ENCODE measurements at regions not wholly inside any gene's neighbourhood (a gene's known extent, or its start where the extent isn't known, plus 50 kb on each side); places are given as distances from the start of the nearest gene placed in this dataset.

DNA sequence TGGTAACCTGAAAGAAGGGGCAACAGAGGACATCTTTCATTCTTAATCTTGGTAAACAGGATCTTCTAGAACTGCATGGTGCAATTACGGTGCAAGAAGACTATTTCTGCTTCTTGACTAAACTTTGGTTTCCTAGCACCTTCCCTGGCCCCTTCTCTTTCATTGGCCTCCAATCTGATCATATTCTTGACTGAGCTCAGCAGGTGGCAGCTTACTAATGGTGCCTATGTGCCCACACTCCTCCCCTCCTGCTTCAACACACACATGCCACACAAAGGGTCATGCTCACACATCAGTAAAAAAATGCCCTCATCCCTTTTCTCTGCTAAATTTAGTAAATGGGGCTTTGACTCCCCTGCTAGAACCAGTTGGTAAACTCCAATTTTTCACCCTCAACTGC lies 400.5 kb upstream of the MAOA start:
- TF ChIP-seq ZFP3 (CRISPR knock-in tag; IDR thresholded peaks at IDR 0.05), result no peak
- TF ChIP-seq, protein P1, sequence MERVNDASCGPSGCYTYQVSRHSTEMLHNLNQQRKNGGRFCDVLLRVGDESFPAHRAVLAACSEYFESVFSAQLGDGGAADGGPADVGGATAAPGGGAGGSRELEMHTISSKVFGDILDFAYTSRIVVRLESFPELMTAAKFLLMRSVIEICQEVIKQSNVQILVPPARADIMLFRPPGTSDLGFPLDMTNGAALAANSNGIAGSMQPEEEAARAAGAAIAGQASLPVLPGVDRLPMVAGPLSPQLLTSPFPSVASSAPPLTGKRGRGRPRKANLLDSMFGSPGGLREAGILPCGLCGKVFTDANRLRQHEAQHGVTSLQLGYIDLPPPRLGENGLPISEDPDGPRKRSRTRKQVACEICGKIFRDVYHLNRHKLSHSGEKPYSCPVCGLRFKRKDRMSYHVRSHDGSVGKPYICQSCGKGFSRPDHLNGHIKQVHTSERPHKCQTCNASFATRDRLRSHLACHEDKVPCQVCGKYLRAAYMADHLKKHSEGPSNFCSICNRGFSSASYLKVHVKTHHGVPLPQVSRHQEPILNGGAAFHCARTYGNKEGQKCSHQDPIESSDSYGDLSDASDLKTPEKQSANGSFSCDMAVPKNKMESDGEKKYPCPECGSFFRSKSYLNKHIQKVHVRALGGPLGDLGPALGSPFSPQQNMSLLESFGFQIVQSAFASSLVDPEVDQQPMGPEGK (CRISPR knock-in tag; IDR thresholded peaks at IDR 0.05; ENCODE audit: borderline replicate concordance), result no peak
- no peak for TF ChIP-seq ZNF565 (CRISPR knock-in tag; conservative IDR thresholded peaks at IDR 0.05; ENCODE audit: low read depth)
- no peak for TF ChIP-seq ESRRG (CRISPR knock-in tag; IDR thresholded peaks at IDR 0.05)
- TF ChIP-seq ZFP30 (CRISPR knock-in tag; IDR thresholded peaks at IDR 0.05), result no peak
- TF ChIP-seq, protein P2, sequence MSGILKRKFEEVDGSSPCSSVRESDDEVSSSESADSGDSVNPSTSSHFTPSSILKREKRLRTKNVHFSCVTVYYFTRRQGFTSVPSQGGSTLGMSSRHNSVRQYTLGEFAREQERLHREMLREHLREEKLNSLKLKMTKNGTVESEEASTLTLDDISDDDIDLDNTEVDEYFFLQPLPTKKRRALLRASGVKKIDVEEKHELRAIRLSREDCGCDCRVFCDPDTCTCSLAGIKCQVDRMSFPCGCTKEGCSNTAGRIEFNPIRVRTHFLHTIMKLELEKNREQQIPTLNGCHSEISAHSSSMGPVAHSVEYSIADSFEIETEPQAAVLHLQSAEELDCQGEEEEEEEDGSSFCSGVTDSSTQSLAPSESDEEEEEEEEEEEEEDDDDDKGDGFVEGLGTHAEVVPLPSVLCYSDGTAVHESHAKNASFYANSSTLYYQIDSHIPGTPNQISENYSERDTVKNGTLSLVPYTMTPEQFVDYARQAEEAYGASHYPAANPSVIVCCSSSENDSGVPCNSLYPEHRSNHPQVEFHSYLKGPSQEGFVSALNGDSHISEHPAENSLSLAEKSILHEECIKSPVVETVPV (CRISPR knock-in tag; IDR thresholded peaks at IDR 0.05), result no peak
- TF ChIP-seq GLIS3 (CRISPR knock-in tag; IDR thresholded peaks at IDR 0.05), result no peak
- no peak for TF ChIP-seq RARB (CRISPR knock-in tag; IDR thresholded peaks at IDR 0.05)
- no peak for TF ChIP-seq TCF4 (CRISPR knock-in tag; IDR thresholded peaks at IDR 0.05; ENCODE audit: borderline replicate concordance)
- TF ChIP-seq, protein P3, sequence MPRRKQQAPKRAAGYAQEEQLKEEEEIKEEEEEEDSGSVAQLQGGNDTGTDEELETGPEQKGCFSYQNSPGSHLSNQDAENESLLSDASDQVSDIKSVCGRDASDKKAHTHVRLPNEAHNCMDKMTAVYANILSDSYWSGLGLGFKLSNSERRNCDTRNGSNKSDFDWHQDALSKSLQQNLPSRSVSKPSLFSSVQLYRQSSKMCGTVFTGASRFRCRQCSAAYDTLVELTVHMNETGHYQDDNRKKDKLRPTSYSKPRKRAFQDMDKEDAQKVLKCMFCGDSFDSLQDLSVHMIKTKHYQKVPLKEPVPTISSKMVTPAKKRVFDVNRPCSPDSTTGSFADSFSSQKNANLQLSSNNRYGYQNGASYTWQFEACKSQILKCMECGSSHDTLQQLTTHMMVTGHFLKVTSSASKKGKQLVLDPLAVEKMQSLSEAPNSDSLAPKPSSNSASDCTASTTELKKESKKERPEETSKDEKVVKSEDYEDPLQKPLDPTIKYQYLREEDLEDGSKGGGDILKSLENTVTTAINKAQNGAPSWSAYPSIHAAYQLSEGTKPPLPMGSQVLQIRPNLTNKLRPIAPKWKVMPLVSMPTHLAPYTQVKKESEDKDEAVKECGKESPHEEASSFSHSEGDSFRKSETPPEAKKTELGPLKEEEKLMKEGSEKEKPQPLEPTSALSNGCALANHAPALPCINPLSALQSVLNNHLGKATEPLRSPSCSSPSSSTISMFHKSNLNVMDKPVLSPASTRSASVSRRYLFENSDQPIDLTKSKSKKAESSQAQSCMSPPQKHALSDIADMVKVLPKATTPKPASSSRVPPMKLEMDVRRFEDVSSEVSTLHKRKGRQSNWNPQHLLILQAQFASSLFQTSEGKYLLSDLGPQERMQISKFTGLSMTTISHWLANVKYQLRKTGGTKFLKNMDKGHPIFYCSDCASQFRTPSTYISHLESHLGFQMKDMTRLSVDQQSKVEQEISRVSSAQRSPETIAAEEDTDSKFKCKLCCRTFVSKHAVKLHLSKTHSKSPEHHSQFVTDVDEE (CRISPR knock-in tag; IDR thresholded peaks at IDR 0.05), result no peak
